ENCODE measurements at regions not wholly inside any gene's neighbourhood (a gene's known extent, or its start where the extent isn't known, plus 50 kb on each side); places are given as distances from the start of the nearest gene placed in this dataset.

GRCh38 chr2:164008752-164009151 is 272.9 kb upstream of the FIGN start:
- DNase-seq (ENCODE audit: low read depth, low spot score), result no peak
- CTCF ChIA-PET, result no interaction called here
- Histone ChIP-seq H3K27me3 (ENCODE audit: control insufficient read depth, insufficient read depth, low read length) (no peaks in the 10 kb centered on the region), H3K9me3 (ENCODE audit: control insufficient read depth, insufficient read depth, low read length) (no peaks in the 10 kb centered on the region), H3K27ac (ENCODE audit: low read depth, low read length) (no peak overlapping the region), H3K4me3 (ENCODE audit: low read depth, low read length) (no peak overlapping the region)
- no peak for TF ChIP-seq CTCF (IDR thresholded peaks at IDR 0.05; ENCODE audit: low read depth, low read length)
- POLR2A ChIA-PET, result no interaction called here

GRCh38 chr2:164006704-164007103 is 270.9 kb upstream of the FIGN start:
- no peaks in the 10 kb centered on the region for H3K27me3 ChIP-seq (ENCODE audit: control insufficient read depth, insufficient read depth, low read length)
- no peak overlapping the region for H3K27ac ChIP-seq (ENCODE audit: low read depth, low read length)
- CTCF ChIA-PET, result no interaction called here
- H3K4me3 ChIP-seq (ENCODE audit: low read depth, low read length), result no peak overlapping the region
- POLR2A ChIA-PET, result no interaction called here
- TF ChIP-seq CTCF (IDR thresholded peaks at IDR 0.05; ENCODE audit: low read depth, low read length), result no peak
- H3K9me3 ChIP-seq (ENCODE audit: control insufficient read depth, insufficient read depth, low read length), result no peaks in the 10 kb centered on the region
- DNase-seq (ENCODE audit: low read depth, low spot score), result no peak

- no peak for TF ChIP-seq CTCF (IDR thresholded peaks at IDR 0.05; ENCODE audit: low read depth, low read length)
- H3K4me3 ChIP-seq (ENCODE audit: low read depth, low read length), result no peak overlapping the region
- ChIA-PET POLR2A (no interaction called here), CTCF (no interaction called here)
- no peaks in the 10 kb centered on the region for H3K9me3 ChIP-seq (ENCODE audit: control insufficient read depth, insufficient read depth, low read length)
- no peak for DNase-seq (ENCODE audit: low read depth, low spot score)
- H3K27me3 ChIP-seq (ENCODE audit: control insufficient read depth, insufficient read depth, low read length), result no peaks in the 10 kb centered on the region
- no peak overlapping the region for H3K27ac ChIP-seq (ENCODE audit: low read depth, low read length)
Measured at GRCh38 chr2:164000176-164000575, 264.4 kb upstream of the FIGN start.

- Histone ChIP-seq H3K27ac (ENCODE audit: low read depth, low read length) (no peak overlapping the region), H3K27me3 (ENCODE audit: control insufficient read depth, insufficient read depth, low read length) (no peaks in the 10 kb centered on the region), H3K4me3 (ENCODE audit: low read depth, low read length) (no peak overlapping the region), H3K9me3 (ENCODE audit: control insufficient read depth, insufficient read depth, low read length) (no peaks in the 10 kb centered on the region)
- CTCF ChIA-PET, result no interaction called here
- no peak for DNase-seq (ENCODE audit: low read depth, low spot score)
- POLR2A ChIA-PET, result no interaction called here
- TF ChIP-seq CTCF (IDR thresholded peaks at IDR 0.05; ENCODE audit: low read depth, low read length), result no peak
Measured at GRCh38 chr2:163997466-163997865, 261.7 kb upstream of the FIGN start.

GRCh38 chr2:163990541-163990940 is 254.7 kb upstream of the FIGN start:
- no peak for TF ChIP-seq CTCF (IDR thresholded peaks at IDR 0.05; ENCODE audit: low read depth, low read length)
- CTCF ChIA-PET, result no interaction called here
- Histone ChIP-seq H3K27ac (ENCODE audit: low read depth, low read length) (no peak overlapping the region), H3K4me3 (ENCODE audit: low read depth, low read length) (no peak overlapping the region), H3K27me3 (ENCODE audit: control insufficient read depth, insufficient read depth, low read length) (no peaks in the 10 kb centered on the region), H3K9me3 (ENCODE audit: control insufficient read depth, insufficient read depth, low read length) (no peaks in the 10 kb centered on the region)
- DNase-seq (ENCODE audit: low read depth, low spot score), result no peak
- POLR2A ChIA-PET, result no interaction called here
